ENCODE measurements at regions not wholly inside any gene's neighbourhood (a gene's known extent, or its start where the extent isn't known, plus 50 kb on each side); places are given as distances from the start of the nearest gene placed in this dataset.
"Not testable (repeated sequence)": the region's sequence is repeated elsewhere in the genome, so short reads cannot be mapped to it uniquely, and the experiment has no call there.

GRCh38 chr7:81383846-81384245, 386.0 kb downstream of the HGF start:
- TF ChIP-seq POLR2AphosphoS5 (IDR thresholded peaks at IDR 0.05; ENCODE audit: insufficient read depth, low read depth, low read length) (no peak), GATA2 (IDR thresholded peaks at IDR 0.05; ENCODE audit: insufficient read depth, insufficient read length, low read depth, low read length) (no peak), JUN (IDR thresholded peaks at IDR 0.05; ENCODE audit: borderline replicate concordance, insufficient read depth, insufficient read length, low read depth) (no peak), EZH2 (IDR thresholded peaks at IDR 0.05; ENCODE audit: borderline replicate concordance, low read depth, low read length, severe bottlenecking) (no peak), MAX (IDR thresholded peaks at IDR 0.05; ENCODE audit: insufficient read depth, insufficient read length) (no peak), POLR2A (IDR thresholded peaks at IDR 0.05; ENCODE audit: low read depth, low read length) (no peak), FOS (IDR thresholded peaks at IDR 0.05; ENCODE audit: borderline replicate concordance, insufficient read depth, low read length) (no peak), MYC (IDR thresholded peaks at IDR 0.05; ENCODE audit: low read depth, low read length) (no peak)
- TF ChIP-seq, protein P1, sequence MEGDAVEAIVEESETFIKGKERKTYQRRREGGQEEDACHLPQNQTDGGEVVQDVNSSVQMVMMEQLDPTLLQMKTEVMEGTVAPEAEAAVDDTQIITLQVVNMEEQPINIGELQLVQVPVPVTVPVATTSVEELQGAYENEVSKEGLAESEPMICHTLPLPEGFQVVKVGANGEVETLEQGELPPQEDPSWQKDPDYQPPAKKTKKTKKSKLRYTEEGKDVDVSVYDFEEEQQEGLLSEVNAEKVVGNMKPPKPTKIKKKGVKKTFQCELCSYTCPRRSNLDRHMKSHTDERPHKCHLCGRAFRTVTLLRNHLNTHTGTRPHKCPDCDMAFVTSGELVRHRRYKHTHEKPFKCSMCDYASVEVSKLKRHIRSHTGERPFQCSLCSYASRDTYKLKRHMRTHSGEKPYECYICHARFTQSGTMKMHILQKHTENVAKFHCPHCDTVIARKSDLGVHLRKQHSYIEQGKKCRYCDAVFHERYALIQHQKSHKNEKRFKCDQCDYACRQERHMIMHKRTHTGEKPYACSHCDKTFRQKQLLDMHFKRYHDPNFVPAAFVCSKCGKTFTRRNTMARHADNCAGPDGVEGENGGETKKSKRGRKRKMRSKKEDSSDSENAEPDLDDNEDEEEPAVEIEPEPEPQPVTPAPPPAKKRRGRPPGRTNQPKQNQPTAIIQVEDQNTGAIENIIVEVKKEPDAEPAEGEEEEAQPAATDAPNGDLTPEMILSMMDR (IDR thresholded peaks at IDR 0.05; ENCODE audit: extremely low read depth in 1 of 2, insufficient read depth in 1 of 2, low read depth in 1 of 2, low read length in 2 of 2), result no peak
- Histone ChIP-seq H3K4me3 (replicated peaks in 1 of 3; ENCODE audit: insufficient read depth in 1 of 3, low read depth in 1 of 3, low read length in 3 of 3) (no peak overlapping the region), H3K79me2 (ENCODE audit: control insufficient read depth, insufficient read depth, low read length) (no peaks in the 10 kb centered on the region), H3K27ac (ENCODE audit: insufficient read depth, low read depth, low read length) (no peak overlapping the region), H3K9ac (replicated peaks; ENCODE audit: extremely low read depth, insufficient read depth, low read length) (no peak overlapping the region), H3K9me3 (replicated peaks; ENCODE audit: control insufficient read depth, insufficient read depth, low read length) (no peaks in the 10 kb centered on the region), H3K9me1 (replicated peaks; ENCODE audit: control insufficient read depth, extremely low read depth, insufficient read depth, low read length) (no peaks in the 10 kb centered on the region), H2AFZ (ENCODE audit: low read depth, low read length) (no peak overlapping the region), H4K20me1 (replicated peaks; ENCODE audit: control insufficient read depth, extremely low read depth, insufficient read depth, low read length) (no peaks in the 10 kb centered on the region), H3K27me3 (ENCODE audit: control insufficient read depth in 2 of 2, insufficient read depth in 2 of 2, low read length in 2 of 2) (no peaks in the 10 kb centered on the region), H3K4me1 (ENCODE audit: control insufficient read depth, extremely low read depth, insufficient read depth, low read length) (no peaks in the 10 kb centered on the region), H3K36me3 (ENCODE audit: control insufficient read depth in 2 of 2, extremely low read depth in 1 of 2, insufficient read depth in 2 of 2, low read length in 2 of 2) (no peaks in the 10 kb centered on the region), H3K4me2 (ENCODE audit: insufficient read depth, low read length) (no peak overlapping the region)
- POLR2A ChIA-PET, result no interaction called here
- intact Hi-C loops (cut with micrococcal nuclease), result no loop called here
- no peak for FAIRE-seq
- dilution Hi-C loops (cut with MboI; ENCODE audit: extremely low pct_ligation_motif_present, low sequenced_read_pairs), result no loop called here
- no peak for DNase-seq (ENCODE audit: low read depth, low spot score)
- no TSS peak for BruUV-seq (replicated peaks)
- CTCF ChIA-PET, result no interaction called here

DNA sequence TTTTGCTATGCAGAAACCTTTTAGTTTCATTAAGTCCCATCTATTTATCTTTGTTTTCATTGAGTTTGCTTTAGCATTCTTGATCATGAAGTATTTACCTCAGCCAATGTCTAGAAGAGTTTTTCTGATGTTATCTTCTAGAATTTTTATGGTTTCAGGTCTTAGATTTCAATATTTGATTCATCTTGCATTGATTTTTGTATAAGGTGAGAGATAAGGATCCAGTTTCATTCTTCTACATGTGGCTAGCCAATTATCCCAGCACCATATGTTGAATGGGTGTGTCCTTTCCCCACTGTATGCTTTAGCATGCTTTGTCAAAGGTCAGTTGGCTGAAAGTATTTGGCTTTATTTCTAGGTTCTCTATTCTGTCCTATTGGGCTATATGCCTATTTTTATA, 395.2 kb downstream of the HGF start:
- H3K4me2 ChIP-seq (ENCODE audit: insufficient read depth, low read length); H3K79me2 ChIP-seq (ENCODE audit: control insufficient read depth, insufficient read depth, low read length); H3K4me1 ChIP-seq (ENCODE audit: control insufficient read depth, extremely low read depth, insufficient read depth, low read length); H3K4me3 ChIP-seq (replicated peaks in 1 of 3; ENCODE audit: insufficient read depth in 1 of 3, low read depth in 1 of 3, low read length in 3 of 3); H3K9me1 ChIP-seq (replicated peaks; ENCODE audit: control insufficient read depth, extremely low read depth, insufficient read depth, low read length); H3K27ac ChIP-seq (ENCODE audit: insufficient read depth, low read depth, low read length); POLR2A ChIA-PET; FAIRE-seq; H2AFZ ChIP-seq (ENCODE audit: low read depth, low read length); intact Hi-C loops (cut with micrococcal nuclease); H3K9ac ChIP-seq (replicated peaks; ENCODE audit: extremely low read depth, insufficient read depth, low read length); H4K20me1 ChIP-seq (replicated peaks; ENCODE audit: control insufficient read depth, extremely low read depth, insufficient read depth, low read length); H3K9me3 ChIP-seq (replicated peaks; ENCODE audit: control insufficient read depth, insufficient read depth, low read length); H3K27me3 ChIP-seq (ENCODE audit: control insufficient read depth in 2 of 2, insufficient read depth in 2 of 2, low read length in 2 of 2); H3K36me3 ChIP-seq (ENCODE audit: control insufficient read depth in 2 of 2, extremely low read depth in 1 of 2, insufficient read depth in 2 of 2, low read length in 2 of 2); BruUV-seq (replicated peaks); CTCF ChIA-PET; DNase-seq (ENCODE audit: low read depth, low spot score); dilution Hi-C loops (cut with MboI; ENCODE audit: extremely low pct_ligation_motif_present, low sequenced_read_pairs): not testable (repeated sequence)
